ENCODE measurements at regions not wholly inside any gene's neighbourhood (a gene's known extent, or its start where the extent isn't known, plus 50 kb on each side); places are given as distances from the start of the nearest gene placed in this dataset.

DNA sequence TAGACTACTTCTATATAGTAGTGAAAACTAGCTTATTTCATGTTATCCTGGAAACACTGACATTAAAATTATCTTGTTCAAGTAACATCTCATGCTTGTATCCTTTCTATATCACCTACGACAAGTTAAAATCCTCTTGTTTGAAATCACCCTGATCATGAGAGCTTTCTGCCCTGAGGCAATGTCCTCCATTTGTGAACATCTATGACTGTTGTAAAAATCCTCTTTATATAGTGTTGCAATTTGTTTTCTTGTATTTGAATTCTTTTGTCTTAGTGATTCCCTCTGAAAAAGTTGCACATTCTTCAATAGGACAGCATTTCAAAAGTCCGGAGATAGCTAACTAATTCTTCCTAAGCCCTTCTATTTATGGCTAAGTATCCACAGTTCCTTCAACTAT is 480.3 kb downstream of the NSUN3 start:
- Histone ChIP-seq H3F3A (replicated peaks; ENCODE audit: low read depth) (no peaks in the 10 kb centered on the region), H3K9me2 (ENCODE audit: insufficient read depth) (no peaks in the 10 kb centered on the region; the same call in 1 of the 2 replicates), H3K4me1 (ENCODE audit: insufficient read depth) (no peaks in the 10 kb centered on the region), H3K4me3 (no peak overlapping the region), H3K4me2 (no peak overlapping the region), H3K36me3 (ENCODE audit: insufficient read depth) (no peaks in the 10 kb centered on the region), H3K27ac (ENCODE audit: low read depth) (no peak overlapping the region), H4K20me1 (replicated peaks; ENCODE audit: insufficient read depth) (no peaks in the 10 kb centered on the region), H3K27me3 (ENCODE audit: insufficient read depth) (no peaks in the 10 kb centered on the region), H3K79me2 (replicated peaks; ENCODE audit: insufficient read depth) (no peaks in the 10 kb centered on the region), H2AFZ (no peak overlapping the region)
- no peaks in the 10 kb centered on the region for H3K27me3 Mint-ChIP-seq (ENCODE audit: insufficient read depth, low read depth, poor library complexity)
- no peaks in the 10 kb centered on the region; the same call in 2 of the 3 replicates for H3K4me1 Mint-ChIP-seq
- TF ChIP-seq EZH2phosphoT487 (IDR thresholded peaks at IDR 0.05; ENCODE audit: unreplicated experiment), result no peak
- no peak for TF ChIP-seq JUNB (IDR thresholded peaks at IDR 0.05; ENCODE audit: unreplicated experiment)
- TF ChIP-seq CTCF (conservative IDR thresholded peaks at IDR 0.05; ENCODE audit: low read depth in 2 of 2), result no peak
- no peak for TF ChIP-seq POLR2AphosphoS5 (IDR thresholded peaks at IDR 0.05; ENCODE audit: low read depth)
- TF ChIP-seq, protein P1, sequence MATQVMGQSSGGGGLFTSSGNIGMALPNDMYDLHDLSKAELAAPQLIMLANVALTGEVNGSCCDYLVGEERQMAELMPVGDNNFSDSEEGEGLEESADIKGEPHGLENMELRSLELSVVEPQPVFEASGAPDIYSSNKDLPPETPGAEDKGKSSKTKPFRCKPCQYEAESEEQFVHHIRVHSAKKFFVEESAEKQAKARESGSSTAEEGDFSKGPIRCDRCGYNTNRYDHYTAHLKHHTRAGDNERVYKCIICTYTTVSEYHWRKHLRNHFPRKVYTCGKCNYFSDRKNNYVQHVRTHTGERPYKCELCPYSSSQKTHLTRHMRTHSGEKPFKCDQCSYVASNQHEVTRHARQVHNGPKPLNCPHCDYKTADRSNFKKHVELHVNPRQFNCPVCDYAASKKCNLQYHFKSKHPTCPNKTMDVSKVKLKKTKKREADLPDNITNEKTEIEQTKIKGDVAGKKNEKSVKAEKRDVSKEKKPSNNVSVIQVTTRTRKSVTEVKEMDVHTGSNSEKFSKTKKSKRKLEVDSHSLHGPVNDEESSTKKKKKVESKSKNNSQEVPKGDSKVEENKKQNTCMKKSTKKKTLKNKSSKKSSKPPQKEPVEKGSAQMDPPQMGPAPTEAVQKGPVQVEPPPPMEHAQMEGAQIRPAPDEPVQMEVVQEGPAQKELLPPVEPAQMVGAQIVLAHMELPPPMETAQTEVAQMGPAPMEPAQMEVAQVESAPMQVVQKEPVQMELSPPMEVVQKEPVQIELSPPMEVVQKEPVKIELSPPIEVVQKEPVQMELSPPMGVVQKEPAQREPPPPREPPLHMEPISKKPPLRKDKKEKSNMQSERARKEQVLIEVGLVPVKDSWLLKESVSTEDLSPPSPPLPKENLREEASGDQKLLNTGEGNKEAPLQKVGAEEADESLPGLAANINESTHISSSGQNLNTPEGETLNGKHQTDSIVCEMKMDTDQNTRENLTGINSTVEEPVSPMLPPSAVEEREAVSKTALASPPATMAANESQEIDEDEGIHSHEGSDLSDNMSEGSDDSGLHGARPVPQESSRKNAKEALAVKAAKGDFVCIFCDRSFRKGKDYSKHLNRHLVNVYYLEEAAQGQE (IDR thresholded peaks at IDR 0.05; ENCODE audit: unreplicated experiment), result no peak
- no peak for TF ChIP-seq ETS1 (IDR thresholded peaks at IDR 0.05)
- no peak for TF ChIP-seq EZH2 (IDR thresholded peaks at IDR 0.05; ENCODE audit: low read depth, unreplicated experiment)
- no peak for TF ChIP-seq NANOG (IDR thresholded peaks at IDR 0.05; ENCODE audit: borderline replicate concordance)
- no peak for TF ChIP-seq CREB1 (CRISPR knock-in tag; IDR thresholded peaks at IDR 0.05; ENCODE audit: low read depth)
- TF ChIP-seq ZNF114 (CRISPR knock-in tag; IDR thresholded peaks at IDR 0.05), result no peak
- TF ChIP-seq, protein P2, sequence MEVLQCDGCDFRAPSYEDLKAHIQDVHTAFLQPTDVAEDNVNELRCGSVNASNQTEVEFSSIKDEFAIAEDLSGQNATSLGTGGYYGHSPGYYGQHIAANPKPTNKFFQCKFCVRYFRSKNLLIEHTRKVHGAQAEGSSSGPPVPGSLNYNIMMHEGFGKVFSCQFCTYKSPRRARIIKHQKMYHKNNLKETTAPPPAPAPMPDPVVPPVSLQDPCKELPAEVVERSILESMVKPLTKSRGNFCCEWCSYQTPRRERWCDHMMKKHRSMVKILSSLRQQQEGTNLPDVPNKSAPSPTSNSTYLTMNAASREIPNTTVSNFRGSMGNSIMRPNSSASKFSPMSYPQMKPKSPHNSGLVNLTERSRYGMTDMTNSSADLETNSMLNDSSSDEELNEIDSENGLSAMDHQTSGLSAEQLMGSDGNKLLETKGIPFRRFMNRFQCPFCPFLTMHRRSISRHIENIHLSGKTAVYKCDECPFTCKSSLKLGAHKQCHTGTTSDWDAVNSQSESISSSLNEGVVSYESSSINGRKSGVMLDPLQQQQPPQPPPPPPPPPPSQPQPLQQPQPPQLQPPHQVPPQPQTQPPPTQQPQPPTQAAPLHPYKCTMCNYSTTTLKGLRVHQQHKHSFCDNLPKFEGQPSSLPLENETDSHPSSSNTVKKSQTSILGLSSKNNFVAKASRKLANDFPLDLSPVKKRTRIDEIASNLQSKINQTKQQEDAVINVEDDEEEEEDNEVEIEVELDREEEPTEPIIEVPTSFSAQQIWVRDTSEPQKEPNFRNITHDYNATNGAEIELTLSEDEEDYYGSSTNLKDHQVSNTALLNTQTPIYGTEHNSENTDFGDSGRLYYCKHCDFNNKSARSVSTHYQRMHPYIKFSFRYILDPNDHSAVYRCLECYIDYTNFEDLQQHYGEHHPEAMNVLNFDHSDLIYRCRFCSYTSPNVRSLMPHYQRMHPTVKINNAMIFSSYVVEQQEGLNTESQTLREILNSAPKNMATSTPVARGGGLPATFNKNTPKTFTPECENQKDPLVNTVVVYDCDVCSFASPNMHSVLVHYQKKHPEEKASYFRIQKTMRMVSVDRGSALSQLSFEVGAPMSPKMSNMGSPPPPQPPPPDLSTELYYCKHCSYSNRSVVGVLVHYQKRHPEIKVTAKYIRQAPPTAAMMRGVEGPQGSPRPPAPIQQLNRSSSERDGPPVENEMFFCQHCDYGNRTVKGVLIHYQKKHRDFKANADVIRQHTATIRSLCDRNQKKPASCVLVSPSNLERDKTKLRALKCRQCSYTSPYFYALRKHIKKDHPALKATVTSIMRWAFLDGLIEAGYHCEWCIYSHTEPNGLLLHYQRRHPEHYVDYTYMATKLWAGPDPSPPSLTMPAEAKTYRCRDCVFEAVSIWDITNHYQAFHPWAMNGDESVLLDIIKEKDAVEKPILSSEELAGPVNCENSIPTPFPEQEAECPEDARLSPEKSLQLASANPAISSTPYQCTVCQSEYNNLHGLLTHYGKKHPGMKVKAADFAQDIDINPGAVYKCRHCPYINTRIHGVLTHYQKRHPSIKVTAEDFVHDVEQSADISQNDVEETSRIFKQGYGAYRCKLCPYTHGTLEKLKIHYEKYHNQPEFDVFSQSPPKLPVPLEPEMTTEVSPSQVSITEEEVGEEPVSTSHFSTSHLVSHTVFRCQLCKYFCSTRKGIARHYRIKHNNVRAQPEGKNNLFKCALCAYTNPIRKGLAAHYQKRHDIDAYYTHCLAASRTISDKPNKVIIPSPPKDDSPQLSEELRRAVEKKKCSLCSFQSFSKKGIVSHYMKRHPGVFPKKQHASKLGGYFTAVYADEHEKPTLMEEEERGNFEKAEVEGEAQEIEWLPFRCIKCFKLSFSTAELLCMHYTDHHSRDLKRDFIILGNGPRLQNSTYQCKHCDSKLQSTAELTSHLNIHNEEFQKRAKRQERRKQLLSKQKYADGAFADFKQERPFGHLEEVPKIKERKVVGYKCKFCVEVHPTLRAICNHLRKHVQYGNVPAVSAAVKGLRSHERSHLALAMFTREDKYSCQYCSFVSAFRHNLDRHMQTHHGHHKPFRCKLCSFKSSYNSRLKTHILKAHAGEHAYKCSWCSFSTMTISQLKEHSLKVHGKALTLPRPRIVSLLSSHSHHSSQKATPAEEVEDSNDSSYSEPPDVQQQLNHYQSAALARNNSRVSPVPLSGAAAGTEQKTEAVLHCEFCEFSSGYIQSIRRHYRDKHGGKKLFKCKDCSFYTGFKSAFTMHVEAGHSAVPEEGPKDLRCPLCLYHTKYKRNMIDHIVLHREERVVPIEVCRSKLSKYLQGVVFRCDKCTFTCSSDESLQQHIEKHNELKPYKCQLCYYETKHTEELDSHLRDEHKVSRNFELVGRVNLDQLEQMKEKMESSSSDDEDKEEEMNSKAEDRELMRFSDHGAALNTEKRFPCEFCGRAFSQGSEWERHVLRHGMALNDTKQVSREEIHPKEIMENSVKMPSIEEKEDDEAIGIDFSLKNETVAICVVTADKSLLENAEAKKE (CRISPR knock-in tag; IDR thresholded peaks at IDR 0.05), result no peak
- TF ChIP-seq STAT1 (IDR thresholded peaks at IDR 0.05; ENCODE audit: unreplicated experiment), result no peak
- TF ChIP-seq ZNF331 (CRISPR knock-in tag; IDR thresholded peaks at IDR 0.05; ENCODE audit: low read depth), result no peak
- no peak for DNase-seq (ENCODE audit: low spot score)
- H3K9me3 Mint-ChIP-seq, result 0 out of 3 replicates have a peak, but pooled peaks cover under 1% of the 10 kb centered on the region
- no peak for ATAC-seq
- no peaks in the 10 kb centered on the region for H3K36me3 Mint-ChIP-seq (ENCODE audit: low read depth)
- H3K27ac Mint-ChIP-seq, result no peak overlapping the region
- no peak overlapping the region for H3K4me3 Mint-ChIP-seq

All from GM23338 (cell line).